Calu3 (cell line): ENCODE measurements at regions not wholly inside any gene's neighbourhood (a gene's known extent, or its start where the extent isn't known, plus 50 kb on each side); places are given as distances from the start of the nearest gene placed in this dataset.
"Not testable (repeated sequence)": the region's sequence is repeated elsewhere in the genome, so short reads cannot be mapped to it uniquely, and the experiment has no call there.

ENCODE experiments used
- BruUV-seq: library from RNA; stranded (reverse); fragments of 400-500 nt; replicated peaks from 2 replicates; lab custom pipeline; 2021; lab: Mats Ljungman, UMichigan
- CTCF ChIA-PET: fragments of 300-600 bp; sonication (Branson Sonifier 250); formaldehyde crosslinking; loops from one replicate; lab custom pipeline; 2022; ENCODE audit warnings: antibody characterized with exemption; lab: Charles Lee
- DNase-seq: peaks from one replicate; pipeline ENCODE4 v3.0.0; 2022
- H3K27ac Mint-ChIP-seq: one replicate; pipeline ENCODE4 v1.8.0; 2022; ENCODE audit warnings: mixed read lengths; ENCODE audit not compliant: unreplicated experiment
- H3K27me3 Mint-ChIP-seq: one replicate; pipeline ENCODE4 v1.8.0; 2022; ENCODE audit warnings: mixed read lengths; ENCODE audit not compliant: unreplicated experiment
- H3K36me3 Mint-ChIP-seq: one replicate; pipeline ENCODE4 v1.8.0; 2022; ENCODE audit warnings: mild to moderate bottlenecking, moderate library complexity, mixed read lengths; ENCODE audit not compliant: insufficient read depth, unreplicated experiment
- H3K4me1 Mint-ChIP-seq: one replicate; pipeline ENCODE4 v1.8.0; 2022; ENCODE audit warnings: mild to moderate bottlenecking, low read depth, mixed read lengths; ENCODE audit not compliant: unreplicated experiment
- H3K4me3 Mint-ChIP-seq: one replicate; pipeline ENCODE4 v1.8.0; 2022; ENCODE audit warnings: mild to moderate bottlenecking, low read depth, moderate library complexity, mixed read lengths; ENCODE audit not compliant: unreplicated experiment
- H3K9me3 Mint-ChIP-seq: one replicate; pipeline ENCODE4 v1.8.0; 2022; ENCODE audit warnings: low read depth, mixed read lengths; ENCODE audit not compliant: unreplicated experiment
- intact Hi-C: fragments of 100-400 bp; cut with micrococcal nuclease; formaldehyde crosslinking; loops from one replicate; pipeline ENCODE4 v1.10.0; 2022; ENCODE audit not compliant: unreplicated experiment
- TF ChIP-seq, protein P1 (sequence below): fragments of 200-600 bp; IDR thresholded peaks from one replicate; pipeline ENCODE4 v1.8.0; 2022; ENCODE audit warnings: antibody characterized with exemption; ENCODE audit not compliant: unreplicated experiment

DNA sequence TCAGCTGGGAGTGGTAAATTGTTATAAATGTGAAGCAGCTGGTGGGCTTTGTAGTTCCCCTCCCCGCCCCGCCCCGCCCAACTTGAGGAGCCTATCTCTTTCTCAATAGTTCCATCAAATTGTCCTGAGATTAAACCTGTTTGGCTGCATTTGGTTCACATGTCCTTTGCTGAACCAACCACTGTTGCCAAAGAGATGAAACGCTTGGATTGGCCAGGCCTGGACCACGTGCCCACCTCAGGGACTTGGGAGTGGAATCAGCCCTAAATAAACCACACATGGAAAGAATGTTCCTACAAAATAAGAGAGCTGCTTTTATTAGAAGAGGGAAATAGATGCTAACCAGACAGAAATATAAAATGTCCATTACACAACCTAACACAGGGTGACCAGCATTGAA is 424.9 kb upstream of the KAZN start:
- H3K36me3 Mint-ChIP-seq = no peaks in the 10 kb centered on the region
- TF ChIP-seq, protein P1, sequence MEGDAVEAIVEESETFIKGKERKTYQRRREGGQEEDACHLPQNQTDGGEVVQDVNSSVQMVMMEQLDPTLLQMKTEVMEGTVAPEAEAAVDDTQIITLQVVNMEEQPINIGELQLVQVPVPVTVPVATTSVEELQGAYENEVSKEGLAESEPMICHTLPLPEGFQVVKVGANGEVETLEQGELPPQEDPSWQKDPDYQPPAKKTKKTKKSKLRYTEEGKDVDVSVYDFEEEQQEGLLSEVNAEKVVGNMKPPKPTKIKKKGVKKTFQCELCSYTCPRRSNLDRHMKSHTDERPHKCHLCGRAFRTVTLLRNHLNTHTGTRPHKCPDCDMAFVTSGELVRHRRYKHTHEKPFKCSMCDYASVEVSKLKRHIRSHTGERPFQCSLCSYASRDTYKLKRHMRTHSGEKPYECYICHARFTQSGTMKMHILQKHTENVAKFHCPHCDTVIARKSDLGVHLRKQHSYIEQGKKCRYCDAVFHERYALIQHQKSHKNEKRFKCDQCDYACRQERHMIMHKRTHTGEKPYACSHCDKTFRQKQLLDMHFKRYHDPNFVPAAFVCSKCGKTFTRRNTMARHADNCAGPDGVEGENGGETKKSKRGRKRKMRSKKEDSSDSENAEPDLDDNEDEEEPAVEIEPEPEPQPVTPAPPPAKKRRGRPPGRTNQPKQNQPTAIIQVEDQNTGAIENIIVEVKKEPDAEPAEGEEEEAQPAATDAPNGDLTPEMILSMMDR = no peak
- intact Hi-C loops = no loop called here
- H3K9me3 Mint-ChIP-seq = peaks cover 3% of the 10 kb centered on the region
- H3K4me3 Mint-ChIP-seq = no peak overlapping the region
- CTCF ChIA-PET = no interaction called here
- BruUV-seq = no TSS peak
- H3K27ac Mint-ChIP-seq = no peak overlapping the region
- DNase-seq = no peak
- H3K4me1 Mint-ChIP-seq = no peaks in the 10 kb centered on the region
- H3K27me3 Mint-ChIP-seq = no peaks in the 10 kb centered on the region

DNA sequence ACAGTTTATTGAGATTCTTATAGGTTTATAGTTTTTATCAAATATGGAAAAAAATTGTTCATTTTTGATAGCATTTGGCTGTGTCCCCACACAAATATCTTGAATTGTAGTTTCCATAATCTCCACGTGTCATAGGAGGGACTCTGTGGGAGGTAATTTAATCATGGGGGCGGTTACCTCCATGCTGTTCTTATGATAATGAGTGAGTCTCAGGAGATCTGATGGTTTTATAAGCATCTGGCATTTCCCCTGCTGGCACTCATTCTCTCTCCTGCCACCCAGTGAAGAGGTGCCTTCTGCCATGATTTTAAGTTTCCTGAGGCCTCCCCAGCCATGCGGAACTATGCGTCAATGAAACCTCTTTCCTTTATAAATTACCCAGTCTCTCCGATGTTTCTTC is 420.6 kb upstream of the KAZN start:
- H3K36me3 Mint-ChIP-seq, H3K9me3 Mint-ChIP-seq, BruUV-seq, H3K27me3 Mint-ChIP-seq, H3K4me3 Mint-ChIP-seq, DNase-seq, intact Hi-C loops, CTCF ChIA-PET, H3K27ac Mint-ChIP-seq, H3K4me1 Mint-ChIP-seq: not testable (repeated sequence)

DNA sequence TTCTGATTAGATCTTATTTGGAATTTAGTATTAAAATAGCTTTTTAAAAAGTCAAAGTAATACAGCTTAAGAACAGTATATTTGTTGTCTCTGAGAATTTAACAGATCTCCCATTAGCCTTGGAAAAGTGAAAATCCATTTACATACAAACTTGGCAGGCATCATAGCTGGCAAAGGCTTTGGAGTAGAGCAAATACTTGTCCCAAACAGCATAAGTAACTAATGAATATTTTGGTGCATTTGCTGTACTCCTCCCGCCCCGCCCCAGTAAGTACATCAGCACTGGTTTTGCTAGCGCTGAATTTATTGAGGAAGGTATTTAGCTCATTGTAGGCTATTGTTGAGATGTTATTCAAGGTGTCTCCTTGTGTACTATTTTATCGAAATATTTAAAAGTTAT is 417.7 kb upstream of the KAZN start:
- no TSS peak for BruUV-seq
- H3K36me3 Mint-ChIP-seq = no peaks in the 10 kb centered on the region
- H3K4me1 Mint-ChIP-seq = no peaks in the 10 kb centered on the region
- no peak overlapping the region for H3K4me3 Mint-ChIP-seq
- TF ChIP-seq, protein P1 = no peak
- no peak overlapping the region for H3K27ac Mint-ChIP-seq
- CTCF ChIA-PET = no interaction called here
- H3K9me3 Mint-ChIP-seq = no peaks in the 10 kb centered on the region
- DNase-seq = no peak
- no peaks in the 10 kb centered on the region for H3K27me3 Mint-ChIP-seq
- intact Hi-C loops = no loop called here

DNA sequence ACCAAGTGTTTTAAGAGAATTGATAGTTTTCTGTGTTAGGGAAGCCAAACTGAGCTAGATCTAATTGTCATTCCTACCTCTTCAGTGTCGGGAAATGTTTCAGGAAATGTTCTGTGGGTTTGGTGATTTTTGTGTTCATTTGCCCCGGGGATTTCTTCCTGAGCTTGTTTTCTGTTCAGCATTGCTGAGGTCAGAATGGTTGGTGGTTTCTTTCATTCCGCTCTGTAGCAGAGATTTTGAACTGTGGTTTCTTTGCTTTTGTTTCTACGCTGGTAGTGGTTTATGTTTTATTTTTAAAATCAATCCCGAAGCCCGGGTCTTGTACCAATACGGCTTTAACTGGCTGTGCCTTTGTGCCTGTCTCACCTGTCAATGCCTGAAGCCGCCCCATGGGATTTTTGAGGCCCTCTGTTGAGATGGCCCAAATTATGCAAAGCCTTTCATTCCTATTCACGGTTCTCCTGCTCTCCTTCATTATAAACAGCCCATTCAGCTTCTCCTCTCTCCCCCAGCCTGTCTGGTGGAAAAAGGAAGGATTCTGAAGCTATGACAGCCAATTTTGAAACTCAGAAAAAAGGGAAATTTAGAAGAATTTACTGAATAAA is 417.2 kb upstream of the KAZN start:
- no peak for DNase-seq
- no peaks in the 10 kb centered on the region for H3K27me3 Mint-ChIP-seq
- H3K4me3 Mint-ChIP-seq = no peak overlapping the region
- TF ChIP-seq, protein P1 = no peak
- no peak overlapping the region for H3K27ac Mint-ChIP-seq
- no peaks in the 10 kb centered on the region for H3K4me1 Mint-ChIP-seq
- intact Hi-C loops = no loop called here
- H3K36me3 Mint-ChIP-seq = no peaks in the 10 kb centered on the region
- CTCF ChIA-PET = no interaction called here
- H3K9me3 Mint-ChIP-seq = no peaks in the 10 kb centered on the region
- no TSS peak for BruUV-seq

DNA sequence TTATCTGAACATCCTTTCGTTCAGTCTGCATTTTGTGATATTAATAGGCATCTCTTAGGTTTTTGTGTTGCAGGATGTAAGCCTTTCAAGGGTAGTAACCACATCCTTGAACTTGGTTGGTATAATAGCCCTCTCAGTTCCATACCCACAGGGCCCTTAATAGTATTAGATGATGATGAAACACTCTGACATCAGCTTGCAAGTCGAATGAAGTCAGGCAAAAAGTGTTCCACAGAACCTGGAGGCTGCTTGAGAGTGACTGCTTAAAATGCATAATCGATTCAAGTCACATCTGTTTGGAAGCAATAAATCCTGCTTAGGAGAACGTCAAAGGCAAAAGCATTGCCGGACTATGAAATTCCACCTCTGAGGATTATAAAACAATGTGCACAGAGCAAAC is 415.6 kb upstream of the KAZN start:
- no peaks in the 10 kb centered on the region for H3K4me1 Mint-ChIP-seq
- H3K4me3 Mint-ChIP-seq = no peak overlapping the region
- no peaks in the 10 kb centered on the region for H3K27me3 Mint-ChIP-seq
- BruUV-seq = no TSS peak
- no peak for DNase-seq
- H3K9me3 Mint-ChIP-seq = peaks cover 1% of the 10 kb centered on the region
- TF ChIP-seq, protein P1 = no peak
- H3K27ac Mint-ChIP-seq = no peak overlapping the region
- H3K36me3 Mint-ChIP-seq = no peaks in the 10 kb centered on the region
- CTCF ChIA-PET = no interaction called here
- intact Hi-C loops = no loop called here
